H1 (cell line): ENCODE measurements at regions not wholly inside any gene's neighbourhood (a gene's known extent, or its start where the extent isn't known, plus 50 kb on each side); places are given as distances from the start of the nearest gene placed in this dataset.

Experiments used
- CTCF ChIA-PET: fragments of 300-600 bp; sonication (Branson Sonifier 250); formaldehyde crosslinking; loops from one replicate; lab custom pipeline; 2021; ENCODE audit not compliant: partially characterized antibody; lab: Charles Lee
- POLR2A ChIA-PET: fragments of 300-600 bp; sonication (Branson Sonifier 250); formaldehyde crosslinking; loops from one replicate; lab custom pipeline; 2021; ENCODE audit warnings: inconsistent platforms; ENCODE audit not compliant: partially characterized antibody; lab: Charles Lee
- DNase-seq, 2 experiments: peaks; one replicate each; pipeline versions ENCODE4 v3.0.0 to v3.0.0-alpha.2; 2010 to 2022; ENCODE audit warnings: low spot score in 2 of 2, low read depth in 1 of 2, mixed read lengths in 1 of 2
- FAIRE-seq: peaks from 2 replicates; lab custom pipeline; 2011; peaks lifted over from hg19 to GRCh38; lab: Jason Lieb, UNC
- H2AFZ ChIP-seq: 2 replicates; pipeline ENCODE4 v1.8.1; 2012; ENCODE audit warnings: low read length, inconsistent platforms
- H2AK5ac ChIP-seq: 2 replicates; pipeline ENCODE4 v1.6.1; 2013; ENCODE audit warnings: low read depth, low read length
- H2BK120ac ChIP-seq: replicated peaks from 2 replicates; pipeline ENCODE3; 2013; ENCODE audit warnings: low read depth, low read length, inconsistent platforms
- H2BK12ac ChIP-seq: 2 replicates; pipeline ENCODE4 v1.6.1; 2013; ENCODE audit warnings: low read depth, low read length
- H2BK15ac ChIP-seq: 2 replicates; pipeline ENCODE4 v1.6.1; 2013; ENCODE audit warnings: low read length
- H2BK20ac ChIP-seq: 2 replicates; pipeline ENCODE4 v1.6.1; 2013; ENCODE audit warnings: low read length
- H2BK5ac ChIP-seq: 2 replicates; pipeline ENCODE4 v1.6.1; 2013; ENCODE audit warnings: low read depth, low read length
- H3K14ac ChIP-seq: 2 replicates; pipeline ENCODE4 v1.6.1; 2013; ENCODE audit warnings: inconsistent platforms; ENCODE audit not compliant: insufficient read length
- H3K18ac ChIP-seq: 2 replicates; pipeline ENCODE4 v1.6.1; 2013; ENCODE audit warnings: low read length; ENCODE audit errors: extremely low read depth
- H3K23ac ChIP-seq: 2 replicates; pipeline ENCODE4 v1.6.1; 2013; ENCODE audit warnings: inconsistent platforms; ENCODE audit not compliant: insufficient read length
- H3K23me2 ChIP-seq: 2 replicates; pipeline ENCODE4 v1.6.1; 2013; ENCODE audit warnings: low read depth, low read length
- H3K27ac ChIP-seq: 2 replicates; pipeline ENCODE4 v1.6.1; 2011; ENCODE audit warnings: low read depth, low read length, inconsistent platforms
- H3K27me3 ChIP-seq, 4 experiments: replicated peaks in 1 of 4; 1 replicate in 1 of 4; 2 replicates in 3 of 4; pipeline versions ENCODE4 v1.6.1 to v1.8.1; 2011 to 2013; ENCODE audit warnings: low read length in 3 of 4, mild to moderate bottlenecking in 3 of 4, inconsistent platforms in 2 of 4, mixed read lengths in 2 of 4, moderate library complexity in 1 of 4; ENCODE audit not compliant: control insufficient read depth in 3 of 4, insufficient read depth in 3 of 4; ENCODE audit errors: extremely low read depth in 1 of 4
- H3K36me3 ChIP-seq, 4 experiments: 2 replicates each; pipeline versions ENCODE4 v1.6.1 to v1.8.1; 2011 to 2013; ENCODE audit warnings: mild to moderate bottlenecking in 4 of 4, low read length in 3 of 4, moderate library complexity in 2 of 4, control low read depth in 1 of 4, inconsistent platforms in 1 of 4; ENCODE audit not compliant: insufficient read depth in 4 of 4, control insufficient read depth in 2 of 4
- H3K4ac ChIP-seq: replicated peaks from 2 replicates; pipeline ENCODE3; 2013; ENCODE audit warnings: low read length, low read depth, mixed read lengths, inconsistent platforms; ENCODE audit not compliant: insufficient read length
- H3K4me1 ChIP-seq, 4 experiments: replicated peaks in 1 of 4; 1 replicate in 1 of 4; 2 replicates in 3 of 4; pipeline versions ENCODE4 v1.6.1 to v1.8.1; 2011 to 2013; ENCODE audit warnings: low read length in 3 of 4, inconsistent platforms in 2 of 4, mixed read lengths in 1 of 4; ENCODE audit not compliant: insufficient read depth in 4 of 4, control insufficient read depth in 3 of 4
- H3K4me2 ChIP-seq, 2 experiments: 2 replicates each; pipeline versions ENCODE4 v1.6.1 to v1.8.1; 2011 to 2013; ENCODE audit warnings: low read depth in 2 of 2, low read length in 2 of 2, control low read depth in 1 of 2, inconsistent platforms in 1 of 2, mild to moderate bottlenecking in 1 of 2; ENCODE audit not compliant: insufficient read depth in 1 of 2
- H3K4me3 ChIP-seq, 4 experiments: fragments of 200-600, 300-600 bp in 1 of 4; sonication (generic), shearing (Covaris generic), sonication (Bioruptor Twin) in 1 of 4; 2 replicates each; pipeline versions ENCODE4 v1.5.1 to v1.8.1; 2011 to 2016; ENCODE audit warnings: low read length in 4 of 4, low read depth in 3 of 4, control low read depth in 2 of 4, inconsistent platforms in 2 of 4, mild to moderate bottlenecking in 2 of 4, mixed read lengths in 1 of 4, moderate library complexity in 1 of 4; ENCODE audit not compliant: insufficient read depth in 2 of 4; ENCODE audit errors: extremely low read depth in 1 of 4
- H3K56ac ChIP-seq: replicated peaks from 2 replicates; pipeline ENCODE3; 2013; ENCODE audit warnings: low read depth, mild to moderate bottlenecking, mixed read lengths, low read length, inconsistent platforms; ENCODE audit not compliant: insufficient read length
- H3K79me1 ChIP-seq: 2 replicates; pipeline ENCODE4 v1.6.1; 2013; ENCODE audit warnings: low read depth, low read length, control low read depth
- H3K79me2 ChIP-seq, 2 experiments: 2 replicates each; pipeline versions ENCODE4 v1.6.1 to v1.8.1; 2012 to 2013; ENCODE audit warnings: low read length in 2 of 2, mild to moderate bottlenecking in 2 of 2, inconsistent platforms in 1 of 2; ENCODE audit not compliant: insufficient read depth in 2 of 2, control insufficient read depth in 1 of 2
- H3K9ac ChIP-seq, 4 experiments: replicated peaks in 1 of 4; 1 replicate in 1 of 4; 2 replicates in 3 of 4; pipeline versions ENCODE4 v1.6.1 to v1.8.1; 2011 to 2013; ENCODE audit warnings: low read depth in 3 of 4, low read length in 3 of 4, control low read depth in 2 of 4, mild to moderate bottlenecking in 2 of 4, moderate library complexity in 2 of 4, inconsistent platforms in 1 of 4; ENCODE audit errors: extremely low read depth in 1 of 4
- H3K9me3 ChIP-seq, 2 experiments: 2 replicates each; pipeline versions ENCODE4 v1.6.1 to v1.8.1; 2012 to 2013; ENCODE audit warnings: mild to moderate bottlenecking in 2 of 2, moderate library complexity in 2 of 2, control low read depth in 1 of 2, inconsistent platforms in 1 of 2, low read depth in 1 of 2, low read length in 1 of 2, mixed read lengths in 1 of 2; ENCODE audit not compliant: insufficient read depth in 2 of 2
- H4K20me1 ChIP-seq, 2 experiments: replicated peaks in 1 of 2; 2 replicates each; pipeline versions ENCODE3 to v1.8.1; 2011 to 2013; ENCODE audit warnings: inconsistent platforms in 2 of 2, low read length in 2 of 2, mild to moderate bottlenecking in 1 of 2; ENCODE audit not compliant: insufficient read depth in 2 of 2, control insufficient read depth in 1 of 2
- H4K5ac ChIP-seq: 2 replicates; pipeline ENCODE4 v1.6.1; 2013; ENCODE audit warnings: low read length, low read depth, mixed read lengths, inconsistent platforms; ENCODE audit not compliant: insufficient read length
- H4K8ac ChIP-seq: 2 replicates; pipeline ENCODE4 v1.8.0; 2013; ENCODE audit warnings: mild to moderate bottlenecking, moderate library complexity, low read length, inconsistent platforms; ENCODE audit not compliant: insufficient read depth; ENCODE audit errors: extremely low read depth
- H4K91ac ChIP-seq: replicated peaks from 2 replicates; pipeline ENCODE3; 2013; ENCODE audit warnings: low read length, mixed read lengths, inconsistent platforms; ENCODE audit not compliant: insufficient read length
- BACH1 ChIP-seq: IDR thresholded peaks from 2 replicates; pipeline ENCODE4 v1.6.1; 2012; ENCODE audit warnings: low read length, improper control_type of control experiment
- CTCF ChIP-seq, 3 experiments: IDR thresholded peaks; 1 replicate in 2 of 3; 2 replicates in 1 of 3; pipeline versions ENCODE4 v1.5.1 to v1.6.1; 2011; ENCODE audit warnings: low read length in 3 of 3, mild to moderate bottlenecking in 3 of 3, inconsistent platforms in 2 of 3, low read depth in 1 of 3, moderate library complexity in 1 of 3; ENCODE audit not compliant: insufficient read depth in 1 of 3; ENCODE audit errors: control extremely low read depth in 1 of 3
- EGR1 ChIP-seq: IDR thresholded peaks from 2 replicates; pipeline ENCODE4 v1.6.1; 2011; ENCODE audit warnings: low read depth, low read length, borderline replicate concordance
- EZH2 ChIP-seq: fragments of 200-600 bp; sonication (generic); IDR thresholded peaks from 2 replicates; pipeline ENCODE4 v1.7.1; 2012; ENCODE audit warnings: low read depth, mild to moderate bottlenecking, moderate library complexity, low read length, inconsistent platforms; ENCODE audit not compliant: severe bottlenecking
- MAX ChIP-seq: IDR thresholded peaks from 2 replicates; pipeline ENCODE4 v1.6.1; 2012; ENCODE audit warnings: inconsistent platforms
- NRF1 ChIP-seq: IDR thresholded peaks from 2 replicates; pipeline ENCODE4 v1.6.1; 2011; ENCODE audit warnings: mild to moderate bottlenecking, low read depth, low read length, improper control_type of control experiment
- SAP30 ChIP-seq: fragments of 300-600 bp; sonication (generic); IDR thresholded peaks from 2 replicates; pipeline ENCODE4 v1.7.1; 2012; ENCODE audit warnings: low read length, moderate library complexity, mild to moderate bottlenecking, inconsistent platforms; ENCODE audit not compliant: insufficient read depth, insufficient replicate concordance
- SP1 ChIP-seq: IDR thresholded peaks from 2 replicates; pipeline ENCODE4 v1.6.1; 2011; ENCODE audit warnings: low read depth, low read length
- SP2 ChIP-seq: IDR thresholded peaks from 2 replicates; pipeline ENCODE4 v1.6.1; 2012; ENCODE audit warnings: mild to moderate bottlenecking, low read length, inconsistent platforms
- USF2 ChIP-seq: IDR thresholded peaks from 2 replicates; pipeline ENCODE4 v1.6.1; 2011; ENCODE audit warnings: low read length, improper control_type of control experiment
- WGBS, 2 experiments: shearing (Covaris generic) in 1 of 2; methylation state at CpG; one replicate each; pipeline versions ENCODE4 v1.1.6 to v1.1.7; 2013 to 2015; ENCODE audit warnings: low lambda C conversion rate in 2 of 2, mixed read lengths in 2 of 2, inconsistent platforms in 1 of 2, low coverage in 1 of 2, missing lambda C conversion rate in 1 of 2; ENCODE audit not compliant: insufficient replicate concordance in 2 of 2, insufficient coverage in 1 of 2, insufficient read length in 1 of 2; ENCODE audit errors: extremely low coverage in 1 of 2, missing lambda C conversion rate in 1 of 2; 5-methylcytosine and 5-hydroxymethylcytosine counted together

GRCh38 chr1:37305841-37306240 lies 168.5 kb upstream of the ZC3H12A start:
- Histone ChIP-seq H3K4me2 (no peak overlapping the region), H2BK120ac (no peak overlapping the region), H3K18ac (no peak overlapping the region; the same call in 1 of the 2 replicates), H3K27ac (no peak overlapping the region), H3K23ac (no peak overlapping the region), H2BK12ac (no peak overlapping the region), H3K9ac (no peak overlapping the region), H3K14ac (no peak overlapping the region), H3K27me3 (no peaks in the 10 kb centered on the region; a peak in 1 of 7 replicates), H3K9me3 (no peaks in the 10 kb centered on the region), H2BK15ac (no peak overlapping the region), H4K8ac (0 out of 2 replicates have a peak overlapping the region, but pooled peaks have one; percentile 32), H3K79me2 (no peaks in the 10 kb centered on the region), H3K4me1 (peaks cover 0 to 7% (median 2%) of the 10 kb centered on the region in 4 experiments; a peak in 3 of 7 replicates), H2AFZ (no peak overlapping the region), H3K23me2 (0 out of 2 replicates have a peak, but pooled peaks cover 2% of the 10 kb centered on the region), H3K79me1 (no peaks in the 10 kb centered on the region), H3K56ac (no peak overlapping the region), H4K20me1 (no peaks in the 10 kb centered on the region), H4K91ac (no peak overlapping the region), H2BK5ac (no peak overlapping the region), H2AK5ac (no peak overlapping the region), H3K4me3 (no peak overlapping the region), H3K4ac (peak overlapping the region; percentile 17), H4K5ac (no peak overlapping the region), H2BK20ac (no peak overlapping the region), H3K36me3 (no peaks in the 10 kb centered on the region)
- ChIA-PET POLR2A (no interaction called here), CTCF (interaction anchor here (3.6 to 4.3 kb wide), 2 partner anchors 10 to 18 kb away, joined by 12 to 26 read pairs; no protein-coding TSS in a partner anchor)
- DNase-seq, result no peak
- WGBS, 2 experiments, result 71% methylated on average over 7 of the region's 7 CpGs; no CpG with 5 or more reads in 1 of the 2 experiments
- no peak for FAIRE-seq
- TF ChIP-seq SP1, result no peak
- TF ChIP-seq USF2, result no peak
- no peak for TF ChIP-seq MAX
- no peak for TF ChIP-seq BACH1
- TF ChIP-seq EGR1, result no peak
- TF ChIP-seq CTCF (IDR thresholded peaks at IDR 0.05; ENCODE audit: control extremely low read depth in 1 of 3, insufficient read depth in 1 of 3, low read depth in 1 of 3, low read length in 3 of 3), result no peak
- no peak for TF ChIP-seq SAP30
- TF ChIP-seq EZH2, result no peak
- TF ChIP-seq NRF1, result no peak
- TF ChIP-seq SP2, result no peak
